Epithelial cell of prostate (primary cell): ENCODE measurements at regions not wholly inside any gene's neighbourhood (a gene's known extent, or its start where the extent isn't known, plus 50 kb on each side); places are given as distances from the start of the nearest gene placed in this dataset.

Experiments
- DNase-seq: peaks from one replicate; pipeline ENCODE4 v3.0.0-alpha.2; 2011; ENCODE audit warnings: low read depth, low spot score
- H3K27ac ChIP-seq: fragments of 450-650 bp; 2 replicates; pipeline ENCODE4 v1.5.1; 2017; ENCODE audit warnings: mild to moderate bottlenecking

DNA sequence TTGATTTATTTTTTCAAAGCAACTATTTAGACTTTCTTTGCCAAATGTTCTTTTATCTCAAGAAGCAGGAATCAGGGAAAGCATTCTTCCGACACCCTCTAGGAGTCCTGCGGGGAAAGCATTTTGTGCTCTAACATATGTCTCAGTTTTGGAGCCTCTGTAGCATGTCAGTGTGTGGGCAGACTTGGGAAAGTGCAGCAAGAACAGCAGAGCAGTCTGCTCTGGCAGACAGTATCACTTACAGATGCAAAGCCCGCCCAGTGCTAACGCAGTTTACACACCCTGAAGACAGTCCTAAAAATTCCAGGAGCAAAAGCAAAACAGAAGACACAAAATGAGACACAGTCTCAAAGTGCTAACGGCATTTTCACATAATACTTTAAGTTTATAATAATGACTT is 393.5 kb downstream of the KLF12 start:
- no peak overlapping the region for H3K27ac ChIP-seq
- no peak for DNase-seq

DNA sequence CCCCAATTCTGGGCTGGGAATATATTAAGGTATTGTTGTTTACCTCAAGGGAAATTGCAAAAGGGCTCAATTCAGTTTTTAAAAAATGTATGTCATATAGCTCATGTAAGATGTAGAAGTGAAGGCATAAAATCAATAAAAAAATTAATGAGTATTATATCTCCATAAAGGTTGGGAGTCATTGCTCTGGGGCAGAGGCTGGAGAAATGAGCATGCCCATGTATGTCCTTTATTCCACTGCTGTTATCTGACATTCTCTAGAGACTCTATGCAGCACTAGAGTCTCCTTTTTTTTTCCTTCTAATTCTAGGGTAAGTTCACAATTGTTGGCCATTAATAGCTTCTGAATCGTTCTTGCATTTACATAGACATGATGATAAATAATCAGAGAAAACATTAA is 394.8 kb downstream of the KLF12 start:
- no peak for DNase-seq
- no peak overlapping the region for H3K27ac ChIP-seq

DNA sequence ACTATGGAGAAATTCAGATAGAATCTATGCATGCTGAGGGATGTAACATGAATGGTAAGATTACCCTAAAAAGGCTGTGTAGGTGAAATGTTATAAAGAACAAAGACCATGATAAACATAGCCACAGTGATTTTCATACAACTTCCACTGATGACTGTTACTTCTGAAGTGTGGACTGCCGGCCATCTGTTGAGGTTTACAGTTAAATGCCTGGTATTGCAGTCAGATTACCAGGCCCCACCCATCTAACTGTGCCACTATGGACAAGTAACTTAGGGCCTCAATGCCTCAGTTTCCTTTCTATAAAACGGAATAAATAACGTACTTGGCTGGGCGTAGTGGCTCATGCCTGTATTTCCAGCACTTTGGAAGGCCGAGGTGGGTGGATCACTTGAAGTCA is 395.6 kb downstream of the KLF12 start:
- no peak for DNase-seq

DNA sequence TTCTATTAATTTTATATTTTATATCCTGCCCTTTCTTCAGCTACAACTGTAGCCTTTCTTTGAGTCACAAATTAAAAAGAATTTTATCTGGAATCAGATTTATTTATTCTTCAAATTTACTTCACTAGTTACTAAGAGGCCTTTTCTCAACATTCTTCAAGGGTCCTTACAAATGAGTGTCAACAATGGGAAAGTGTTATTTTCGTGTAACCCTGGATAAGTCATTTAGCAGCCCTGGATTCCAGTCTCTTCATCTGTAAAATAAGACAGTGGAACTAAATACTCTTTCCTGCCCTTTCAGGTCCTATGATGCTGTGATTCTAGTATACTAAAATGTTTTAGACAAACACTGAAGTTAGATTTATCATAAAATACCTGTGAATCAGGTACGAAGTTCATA is 397.0 kb downstream of the KLF12 start:
- no peak overlapping the region for H3K27ac ChIP-seq
- DNase-seq, result no peak

More for the DNA sequence above, 395.6 kb downstream of the KLF12 start:
- no peak overlapping the region for H3K27ac ChIP-seq

DNA sequence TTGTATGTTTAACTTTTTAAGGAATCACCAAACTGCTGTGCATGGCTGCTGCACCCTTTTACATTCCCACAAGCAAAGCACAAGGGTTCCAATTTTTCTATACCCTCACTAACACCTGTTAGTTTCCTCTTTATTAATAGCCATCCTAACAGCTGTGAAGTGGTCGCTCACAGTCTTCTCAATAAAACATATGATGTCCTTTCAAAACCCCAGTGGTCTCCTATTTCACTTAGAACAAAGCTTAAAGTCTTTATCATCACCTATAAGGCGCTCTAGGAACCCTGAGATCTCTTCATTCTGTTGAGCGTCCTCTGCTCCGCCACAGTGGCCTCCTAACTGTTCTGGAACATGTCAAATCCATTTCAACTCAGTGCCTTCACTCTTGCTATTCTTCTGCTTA is 400.5 kb downstream of the KLF12 start:
- DNase-seq, result no peak
- H3K27ac ChIP-seq, result no peak overlapping the region

DNA sequence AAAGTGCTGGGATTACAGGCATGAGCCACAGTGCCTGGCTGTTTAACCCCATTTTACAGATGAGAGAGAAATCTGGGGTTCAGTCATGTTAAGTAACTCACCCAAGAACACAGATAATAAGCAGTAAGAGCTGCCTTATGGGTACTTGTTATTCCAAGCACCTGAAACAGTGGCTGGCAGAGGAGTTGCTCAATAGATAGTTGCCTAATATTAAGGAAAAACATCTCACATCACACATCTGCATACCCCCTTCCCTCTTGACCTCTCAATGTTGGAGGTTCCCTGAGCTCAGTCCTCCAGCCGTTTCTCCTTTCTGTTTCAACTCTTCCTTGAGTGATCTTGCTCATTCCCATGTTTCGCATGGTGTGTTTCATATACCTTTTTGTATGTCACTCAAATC is 401.9 kb downstream of the KLF12 start:
- DNase-seq, result no peak
- no peak overlapping the region for H3K27ac ChIP-seq

DNA sequence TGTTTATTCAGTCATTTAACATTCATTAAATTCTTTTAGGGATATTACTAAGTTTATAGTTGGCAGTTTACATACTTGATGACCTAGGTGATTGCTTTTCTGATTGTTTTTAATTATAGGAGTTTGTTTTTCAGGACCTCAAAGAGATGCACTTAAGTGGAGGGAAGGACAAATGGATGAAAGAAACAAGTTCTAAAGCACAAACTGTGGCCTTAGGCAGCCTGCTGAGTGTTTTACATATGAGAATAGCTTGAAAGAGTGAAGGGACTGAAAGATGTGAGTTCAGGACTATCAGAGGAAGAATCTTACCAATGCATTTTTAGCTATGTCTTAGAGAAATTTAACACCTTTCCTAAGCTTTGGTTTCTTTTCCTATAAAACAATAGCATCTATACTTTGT is 402.6 kb downstream of the KLF12 start:
- no peak overlapping the region for H3K27ac ChIP-seq
- no peak for DNase-seq

DNA sequence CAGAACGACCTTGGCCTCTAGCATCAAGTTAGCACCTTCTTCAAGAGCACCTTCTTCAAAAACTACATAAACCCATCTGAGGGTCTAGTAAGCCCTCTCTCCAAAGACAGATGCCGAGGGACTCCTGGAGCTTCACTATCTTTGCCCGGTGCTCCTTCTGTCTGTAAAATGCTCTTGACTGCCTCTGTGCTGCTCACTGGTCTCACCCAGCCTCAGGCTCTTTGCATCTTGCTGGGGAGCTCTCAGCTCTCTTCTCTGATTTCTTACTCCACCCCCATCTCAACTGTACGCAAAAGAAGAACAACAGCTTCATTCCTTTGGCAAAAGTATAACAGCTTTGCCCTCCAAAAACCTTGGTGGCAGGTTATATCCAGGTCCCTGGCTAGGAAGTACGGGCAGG is 404.2 kb downstream of the KLF12 start:
- H3K27ac ChIP-seq, result no peak overlapping the region
- no peak for DNase-seq

DNA sequence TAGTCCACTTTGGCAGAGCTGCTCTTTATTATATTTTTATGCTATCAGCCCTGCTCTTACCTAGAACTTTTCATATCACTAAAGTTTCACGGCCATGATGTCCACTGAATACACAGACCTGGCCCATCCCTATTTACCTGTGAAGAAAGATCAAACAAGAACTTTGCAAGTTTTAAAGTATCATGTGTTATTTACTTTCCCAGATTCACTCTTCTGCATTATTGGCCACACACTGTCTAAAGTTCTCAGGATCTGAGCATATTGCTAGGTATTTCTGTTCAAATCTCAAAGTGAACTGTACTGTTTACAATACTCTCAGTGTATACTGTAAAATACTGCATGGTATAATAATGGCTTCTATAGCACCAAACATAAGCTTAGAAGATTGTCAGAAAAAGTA is 405.2 kb downstream of the KLF12 start:
- no peak overlapping the region for H3K27ac ChIP-seq
- DNase-seq, result no peak

DNA sequence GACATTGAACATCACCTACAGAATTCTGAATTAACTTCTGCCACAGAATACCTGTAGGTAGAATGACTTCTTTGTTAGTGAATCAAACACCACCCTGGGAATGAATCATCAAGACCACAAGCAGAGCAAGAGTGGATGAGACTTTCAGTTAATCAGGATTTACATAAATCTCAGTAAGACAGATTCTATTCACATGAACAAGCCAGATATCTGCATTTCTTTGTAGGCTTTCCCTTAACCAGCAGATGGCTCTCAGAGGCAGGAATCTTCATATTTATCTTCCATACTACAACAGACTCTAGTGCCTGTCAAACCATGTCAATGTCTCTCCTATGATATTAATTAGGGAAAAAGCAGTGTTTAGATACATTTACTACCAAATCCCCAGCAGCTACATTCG is 412.1 kb downstream of the KLF12 start:
- peak; percentile 85 for DNase-seq
- peak overlapping the region; percentile 14 for H3K27ac ChIP-seq

DNA sequence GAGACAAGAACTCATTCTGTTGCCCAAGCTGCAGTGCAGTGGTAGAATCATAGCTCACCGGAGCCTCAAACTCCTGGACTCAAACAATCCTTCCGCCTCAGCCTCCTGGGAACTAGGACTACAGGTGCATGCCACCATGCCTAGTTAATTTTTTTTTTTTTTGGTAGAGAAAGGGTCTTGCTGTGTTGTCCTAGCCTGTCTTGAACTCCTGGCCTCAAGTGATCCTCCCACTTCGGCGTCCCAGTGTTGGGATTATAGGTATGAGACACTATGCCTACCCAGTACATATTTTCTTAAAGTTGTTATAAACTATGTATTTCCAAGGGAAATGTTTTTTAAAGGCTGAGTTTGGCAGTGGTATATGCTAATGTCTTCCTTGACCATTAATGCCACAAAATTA is 412.6 kb downstream of the KLF12 start:
- H3K27ac ChIP-seq, result peak overlapping the region; percentile 14
- DNase-seq, result no peak

DNA sequence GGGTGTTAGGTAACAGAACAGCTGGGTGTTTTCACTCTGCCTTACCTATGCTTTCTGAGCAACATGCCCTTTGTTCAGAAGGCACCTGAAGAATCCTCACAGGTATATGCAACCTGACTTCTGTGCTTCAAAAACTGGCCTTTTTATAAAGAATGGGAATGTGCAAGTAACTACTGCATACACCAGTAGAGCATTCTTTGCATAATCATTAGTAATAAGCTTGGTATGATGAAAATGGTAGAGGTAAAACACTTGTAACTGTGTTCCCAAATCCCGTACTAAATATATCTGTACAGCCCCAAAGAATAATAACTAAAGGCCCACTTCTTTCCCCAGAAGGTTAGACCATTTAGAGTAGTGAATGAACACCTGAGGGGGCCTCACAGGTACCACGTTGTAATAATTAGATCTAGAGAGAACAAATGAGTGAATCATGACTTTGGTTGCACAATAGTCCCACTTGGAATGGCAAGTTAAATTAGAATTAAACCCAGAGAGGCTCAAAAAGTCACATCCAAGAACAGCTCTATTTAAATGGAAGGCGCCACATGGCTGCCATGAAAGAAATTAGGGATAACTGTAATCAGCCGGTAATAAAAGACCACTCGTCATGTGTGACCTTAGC is 413.9 kb downstream of the KLF12 start:
- H3K27ac ChIP-seq, result peak overlapping the region; percentile 21
- no peak for DNase-seq

DNA sequence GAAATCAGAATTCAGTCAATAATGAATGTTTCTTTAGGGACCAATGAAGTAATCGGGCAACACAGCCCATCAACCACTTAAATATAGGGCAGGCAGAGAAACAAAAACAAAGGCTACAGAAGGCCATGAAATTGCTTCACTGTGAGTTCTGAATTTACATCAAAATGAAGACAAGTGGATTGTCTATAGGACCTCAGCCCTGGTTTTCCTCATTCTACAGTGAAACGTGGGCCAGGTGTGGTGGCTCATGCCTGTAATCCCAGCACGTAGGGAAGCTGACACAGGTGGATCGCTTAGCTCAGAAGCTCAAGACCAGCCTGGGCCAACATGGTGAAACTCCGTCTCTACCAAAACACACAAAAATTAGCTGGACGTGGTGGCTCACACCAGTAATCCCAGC is 416.0 kb downstream of the KLF12 start:
- no peak for DNase-seq
- H3K27ac ChIP-seq, result no peak overlapping the region

DNA sequence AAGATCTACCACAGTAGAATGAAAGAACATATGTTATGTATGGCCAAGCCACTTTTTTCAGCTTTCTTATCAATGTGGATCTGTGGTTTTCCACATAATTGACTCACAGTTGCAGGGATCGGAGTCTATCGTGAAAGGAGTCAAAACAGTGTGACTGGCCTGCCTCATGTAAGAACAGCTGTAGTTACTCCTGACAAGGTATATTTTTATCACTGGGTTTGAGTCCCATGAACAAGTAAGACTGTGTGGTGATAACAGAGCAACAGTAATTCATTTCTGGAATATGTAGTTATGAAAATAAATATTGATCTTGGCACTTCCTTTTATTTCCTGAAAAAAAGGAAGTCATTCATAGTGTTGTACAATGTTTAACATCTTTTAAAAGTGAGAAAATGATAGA is 416.6 kb downstream of the KLF12 start:
- peak overlapping the region; percentile 76 for H3K27ac ChIP-seq
- DNase-seq, result peak; percentile 81

DNA sequence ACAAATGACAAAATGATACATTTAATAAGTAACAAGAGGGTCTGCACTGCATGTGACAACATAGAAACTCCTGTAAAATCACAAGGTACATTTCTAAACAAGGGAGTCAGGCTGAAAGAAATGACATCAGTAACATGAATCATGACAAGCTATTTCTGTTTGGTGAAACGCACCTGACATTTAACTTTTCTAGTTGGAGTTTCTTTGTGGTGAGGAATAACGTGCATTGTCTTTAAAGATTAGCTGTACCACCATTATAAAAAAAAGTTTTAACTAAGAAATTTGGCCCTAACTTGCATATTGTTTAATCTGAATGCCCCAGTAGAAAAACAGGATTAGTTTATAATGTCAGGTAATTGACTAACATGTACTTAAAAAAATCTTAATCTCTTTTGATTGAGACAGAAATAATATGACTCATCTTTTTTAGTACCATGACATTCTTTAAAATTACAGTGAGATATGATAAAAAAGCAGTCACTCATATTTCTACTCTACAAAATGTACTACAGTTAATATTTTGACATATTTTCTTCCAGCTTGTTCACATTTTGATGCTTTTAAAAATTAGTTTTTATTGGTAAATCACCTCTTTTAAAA is 418.2 kb downstream of the KLF12 start:
- DNase-seq, result peak; percentile 59
- peak overlapping the region; percentile 76 for H3K27ac ChIP-seq

DNA sequence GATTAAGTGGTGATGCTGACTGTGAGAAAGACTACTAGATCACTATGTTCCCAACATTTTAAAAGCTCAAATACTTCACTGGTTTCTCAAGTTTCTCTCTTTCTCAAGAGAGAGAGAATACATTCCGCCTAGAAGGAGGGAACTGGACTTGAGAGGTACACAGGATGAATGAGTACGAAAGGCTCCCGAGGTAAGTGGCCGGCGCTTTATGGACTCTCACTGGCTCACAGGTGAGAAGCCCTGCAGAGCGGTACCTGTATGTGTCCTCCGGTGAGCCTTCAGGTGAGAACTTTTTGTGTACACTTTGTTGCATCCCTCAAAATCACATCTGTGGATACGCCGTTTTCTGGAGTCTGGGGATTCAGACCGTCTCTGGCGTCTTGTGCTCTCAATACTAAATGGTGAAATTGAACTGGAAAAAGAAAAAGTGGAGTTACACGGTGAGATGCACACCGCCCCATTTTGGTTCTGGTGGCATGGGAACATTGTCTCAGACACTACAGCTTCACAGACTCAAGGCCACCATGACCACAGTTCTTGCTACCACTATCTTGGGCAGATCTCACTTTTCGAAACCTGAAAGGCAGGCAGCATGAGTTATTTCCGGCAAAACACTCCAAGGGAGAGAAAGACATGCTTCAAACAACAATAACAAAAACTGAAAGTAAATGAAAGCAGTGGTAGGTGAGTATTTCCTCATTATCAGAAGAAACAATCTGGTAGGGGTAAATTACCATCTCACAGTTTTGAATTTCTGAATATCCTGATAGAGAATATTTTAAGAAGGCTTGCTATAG is 418.9 kb downstream of the KLF12 start:
- no peak for DNase-seq
- peak overlapping the region; percentile 76 for H3K27ac ChIP-seq

DNA sequence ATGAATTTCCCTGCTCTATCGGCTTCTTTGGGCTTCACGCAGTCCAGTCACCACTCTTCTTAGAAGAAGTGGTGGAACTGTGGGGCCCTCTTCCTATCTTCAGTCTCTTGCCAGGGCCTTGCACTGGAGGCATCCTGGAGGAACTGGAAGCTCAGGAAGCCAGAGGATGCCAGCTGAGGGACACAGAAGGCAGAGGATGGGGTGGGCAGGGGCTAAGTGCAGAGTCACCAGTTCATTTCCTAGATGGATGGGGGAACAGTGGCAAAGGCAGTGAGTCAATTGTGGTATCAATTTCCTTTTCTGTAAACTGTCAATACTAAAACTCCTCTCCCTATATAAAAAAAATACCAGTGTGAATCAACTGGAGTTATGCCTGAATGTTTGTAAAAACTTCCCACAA is 419.7 kb downstream of the KLF12 start:
- DNase-seq, result no peak
- peak overlapping the region; percentile 76 for H3K27ac ChIP-seq

DNA sequence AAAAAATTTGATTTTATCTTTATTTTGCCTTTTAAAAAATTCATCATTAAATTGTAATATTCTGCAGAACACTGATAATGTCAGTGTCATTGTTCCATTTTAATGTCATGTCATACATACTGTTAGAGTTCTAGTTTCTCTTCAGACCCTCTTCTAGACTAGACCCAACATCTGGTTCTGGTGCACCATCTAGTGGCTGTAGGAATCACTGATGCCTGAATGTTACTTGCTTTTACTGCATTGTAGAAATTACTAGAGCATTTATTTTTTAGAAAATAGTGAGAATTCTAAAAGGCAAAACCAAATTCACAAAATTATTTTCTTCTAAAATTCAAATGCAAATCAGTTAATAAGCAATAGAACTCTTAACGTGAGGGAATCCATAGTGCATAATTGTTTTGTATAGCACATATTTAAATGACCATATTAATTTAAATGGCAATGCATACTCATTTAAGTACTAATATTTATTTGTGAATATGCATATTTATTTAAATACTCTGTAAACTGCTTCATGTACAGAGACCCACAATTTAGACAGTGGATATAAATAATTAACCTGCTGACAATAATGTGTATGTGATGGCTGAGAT is 425.7 kb downstream of the KLF12 start:
- DNase-seq, result peak; percentile 33
- H3K27ac ChIP-seq, result peak overlapping the region; percentile 32

DNA sequence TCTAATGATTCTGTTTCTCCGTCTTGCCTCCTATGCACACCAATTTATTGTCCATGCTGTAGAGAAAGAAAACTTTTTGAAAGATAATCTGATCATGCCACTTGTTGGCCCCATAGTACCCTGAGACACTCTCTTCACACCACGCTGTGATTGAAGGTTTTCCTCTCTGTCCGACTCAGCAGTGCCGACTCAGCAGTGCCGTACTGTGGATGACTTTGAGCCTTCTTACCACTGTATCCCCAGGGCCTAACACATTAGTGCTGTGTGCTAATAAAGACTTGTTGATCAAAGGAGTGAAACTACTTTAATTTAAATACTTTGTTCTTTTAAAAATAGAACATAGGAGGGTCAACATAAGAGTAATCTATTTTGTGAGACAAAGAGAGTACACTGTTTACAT is 429.6 kb downstream of the KLF12 start:
- H3K27ac ChIP-seq, result peak overlapping the region; percentile 97
- DNase-seq, result no peak

DNA sequence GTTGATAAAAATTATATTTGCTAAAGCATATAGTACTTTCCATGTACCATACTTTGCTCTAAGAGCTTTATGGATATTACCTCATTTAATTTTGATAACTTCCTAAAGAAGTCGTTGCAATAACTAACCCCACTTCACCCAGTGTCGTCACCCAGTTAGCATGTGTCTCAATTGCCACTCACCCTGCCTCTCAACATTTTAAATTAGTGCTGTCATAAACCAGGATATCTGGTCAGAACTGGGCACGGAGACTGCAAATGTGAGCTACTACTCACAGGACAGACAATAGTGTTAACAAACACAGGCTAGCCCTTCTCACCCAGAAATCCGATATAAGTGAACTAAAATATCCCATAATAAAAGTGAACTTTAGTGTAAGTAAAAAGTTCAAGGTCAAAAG is 430.6 kb downstream of the KLF12 start:
- no peak for DNase-seq
- peak overlapping the region; percentile 97 for H3K27ac ChIP-seq

DNA sequence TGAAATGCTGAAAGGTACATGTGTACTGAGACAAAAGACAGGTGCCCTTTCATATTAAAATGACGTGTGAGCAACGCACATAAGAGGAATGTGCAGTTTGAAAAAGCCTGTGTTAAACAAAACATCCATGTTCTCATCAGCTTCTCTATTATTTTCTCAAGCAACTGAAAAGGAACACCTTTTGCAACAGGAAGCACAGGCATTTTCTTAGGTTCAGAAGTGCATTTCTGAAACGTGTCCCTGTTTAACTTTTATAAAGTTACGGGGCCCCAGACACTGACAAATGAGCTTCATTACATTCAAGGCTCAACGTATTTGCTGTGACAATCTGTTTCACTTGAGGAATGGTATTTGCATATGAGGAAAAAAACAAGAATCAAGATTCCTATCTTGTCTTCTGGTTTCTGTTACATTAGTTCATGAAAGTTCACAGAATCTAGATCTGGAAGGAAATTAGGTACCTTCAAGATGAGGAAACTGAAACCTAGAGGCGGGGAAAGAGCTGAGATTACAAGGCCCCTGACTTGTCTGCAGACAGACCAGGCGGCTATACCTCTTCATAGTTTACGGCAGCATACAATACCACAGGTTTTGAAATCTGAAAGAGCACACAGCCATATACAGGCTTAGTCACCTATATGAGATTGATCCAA is 431.7 kb downstream of the KLF12 start:
- peak overlapping the region; percentile 97 for H3K27ac ChIP-seq
- peak; percentile 95 for DNase-seq
